GM12878 (cell line): ENCODE measurements at regions not wholly inside any gene's neighbourhood (a gene's known extent, or its start where the extent isn't known, plus 50 kb on each side); places are given as distances from the start of the nearest gene placed in this dataset.
A peak's percentile ranks its signal among the peaks of the same experiment; 100 is the strongest.

Experiments
- ATAC-seq: fragments of 200-7000 bp; cut with Tn5 transposase; 3 replicates; pipeline ENCODE4 v1.9.1; 2020; ENCODE audit warnings: mild to moderate bottlenecking, moderate library complexity
- BruUV-seq: library from RNA; stranded (reverse); fragments of 400-500 nt; replicated peaks from 2 replicates; lab custom pipeline; 2021; lab: Mats Ljungman, UMichigan
- CTCF ChIA-PET: fragments of 300-600 bp; sonication (Branson Sonifier 250); formaldehyde crosslinking; extraction: SDS; loops from one replicate; lab custom pipeline; 2021; ENCODE audit warnings: inconsistent platforms; lab: Yijun Ruan, JAX
- POLR2A ChIA-PET: fragments of 350-600 bp; formaldehyde crosslinking; extraction: SDS; loops from one replicate; lab custom pipeline; 2021; ENCODE audit warnings: inconsistent platforms; lab: Charles Lee
- RAD21 ChIA-PET: fragments of 300-600 bp; sonication (Branson Sonifier 250); formaldehyde crosslinking; loops from one replicate; lab custom pipeline; 2023; ENCODE audit warnings: antibody characterized with exemption; ENCODE audit not compliant: unreplicated experiment; lab: Charles Lee
- SMC1A ChIA-PET: fragments of 300-600 bp; sonication (Branson Sonifier 250); formaldehyde crosslinking; loops from one replicate; lab custom pipeline; 2023; ENCODE audit not compliant: unreplicated experiment, uncharacterized antibody; lab: Charles Lee
- DNase-seq: peaks from one replicate; pipeline ENCODE4 v3.0.0-alpha.2; 2011; ENCODE audit warnings: low read depth, low spot score
- FAIRE-seq: peaks from 3 replicates; lab custom pipeline; 2011; peaks lifted over from hg19 to GRCh38; lab: Jason Lieb, UNC
- H2AFZ ChIP-seq: 2 replicates; pipeline ENCODE4 v1.6.0; 2011; ENCODE audit warnings: low read depth, low read length, control low read depth; ENCODE audit not compliant: control insufficient read depth
- H3K27ac ChIP-seq: 2 replicates; pipeline ENCODE4 v1.5.1; 2011; ENCODE audit warnings: control low read depth; ENCODE audit not compliant: control insufficient read depth, insufficient read depth
- H3K27me3 ChIP-seq, 2 experiments: replicated peaks in 1 of 2; 2 replicates each; pipeline versions ENCODE4 v1.6.0 to v1.6.1; 2011; ENCODE audit warnings: low read length in 1 of 2; ENCODE audit not compliant: control insufficient read depth in 2 of 2, insufficient read depth in 2 of 2
- H3K36me3 ChIP-seq, 2 experiments: 2 replicates each; pipeline ENCODE4 v1.5.1; 2011; ENCODE audit warnings: low read length in 1 of 2; ENCODE audit not compliant: control insufficient read depth in 2 of 2, insufficient read depth in 2 of 2
- H3K4me1 ChIP-seq: 2 replicates; pipeline ENCODE4 v1.6.1; 2011; ENCODE audit warnings: mild to moderate bottlenecking, low read length, moderate library complexity, mixed read lengths; ENCODE audit not compliant: control insufficient read depth, insufficient read depth
- H3K4me2 ChIP-seq: 2 replicates; pipeline ENCODE4 v1.6.0; 2011; ENCODE audit warnings: control low read depth; ENCODE audit not compliant: control insufficient read depth, insufficient read depth
- H3K4me3 ChIP-seq: fragments of 200-600 bp; sonication (generic); 2 replicates; pipeline ENCODE4 v1.5.1; 2016
- H3K79me2 ChIP-seq: 2 replicates; pipeline ENCODE4 v1.6.0; 2011; ENCODE audit warnings: low read length; ENCODE audit not compliant: control insufficient read depth, insufficient read depth
- H3K9ac ChIP-seq: 2 replicates; pipeline ENCODE4 v1.8.0; 2011; ENCODE audit warnings: low read length, control low read depth, mixed read lengths; ENCODE audit not compliant: control insufficient read depth, insufficient read depth
- H3K9me3 ChIP-seq: replicated peaks from 3 replicates; pipeline ENCODE4 v1.5.1; 2011; ENCODE audit warnings: mild to moderate bottlenecking, low read length; ENCODE audit not compliant: control insufficient read depth, insufficient read depth
- H4K20me1 ChIP-seq: 2 replicates; pipeline ENCODE4 v1.6.0; 2011; ENCODE audit not compliant: control insufficient read depth, insufficient read depth
- ATF2 ChIP-seq: IDR thresholded peaks from 2 replicates; pipeline ENCODE4 v1.6.1; 2012; ENCODE audit warnings: low read length, inconsistent platforms
- BCL3 ChIP-seq: IDR thresholded peaks from 2 replicates; pipeline ENCODE4 v1.6.1; 2011; ENCODE audit warnings: borderline replicate concordance, low read depth, mild to moderate bottlenecking, moderate library complexity, low read length; ENCODE audit not compliant: insufficient read depth, poor library complexity, severe bottlenecking
- CREB1 ChIP-seq: IDR thresholded peaks from 2 replicates; pipeline ENCODE4 v1.6.1; 2012; ENCODE audit warnings: low read depth, mild to moderate bottlenecking, inconsistent platforms
- CREM ChIP-seq: IDR thresholded peaks from 2 replicates; pipeline ENCODE4 v1.6.1; 2014; ENCODE audit warnings: antibody characterized with exemption, low read depth
- ETV6 ChIP-seq, 2 experiments: fragments of 450-650 bp in 1 of 2; IDR thresholded peaks in 1 of 2; conservative IDR thresholded peaks in 1 of 2; 2 replicates each; pipeline ENCODE4 v1.6.1; 2014; ENCODE audit warnings: antibody characterized with exemption in 1 of 2, borderline replicate concordance in 1 of 2, low read depth in 1 of 2, mild to moderate bottlenecking in 1 of 2, moderate library complexity in 1 of 2
- GATAD2B ChIP-seq: fragments of 450-650 bp; conservative IDR thresholded peaks from 2 replicates; pipeline ENCODE4 v1.6.1; 2017; ENCODE audit warnings: low read depth, mild to moderate bottlenecking, moderate library complexity
- IKZF1 ChIP-seq: fragments of 450-650 bp; conservative IDR thresholded peaks from 2 replicates; pipeline ENCODE4 v1.6.1; 2017; ENCODE audit warnings: antibody characterized with exemption, mild to moderate bottlenecking
- IKZF2 ChIP-seq, 2 experiments: fragments of 450-650 bp; IDR thresholded peaks; 2 replicates each; pipeline ENCODE4 v1.6.1; 2017; ENCODE audit warnings: mild to moderate bottlenecking in 2 of 2, moderate library complexity in 2 of 2
- NFIC ChIP-seq: IDR thresholded peaks from 2 replicates; pipeline ENCODE4 v1.6.1; 2012; ENCODE audit warnings: low read depth, mild to moderate bottlenecking, inconsistent platforms, low read length, moderate library complexity
- NFYA ChIP-seq: IDR thresholded peaks from 2 replicates; pipeline ENCODE4 v1.6.1; 2011; ENCODE audit warnings: low read depth, mild to moderate bottlenecking, low read length, improper control_type of control experiment, borderline replicate concordance
- POLR2A ChIP-seq: IDR thresholded peaks from 2 replicates; pipeline ENCODE4 v1.6.1; 2011; ENCODE audit warnings: low read depth, mild to moderate bottlenecking, low read length
- RAD51 ChIP-seq: fragments of 450-650 bp; IDR thresholded peaks from 2 replicates; pipeline ENCODE4 v1.6.1; 2016; ENCODE audit warnings: moderate library complexity, mild to moderate bottlenecking, inconsistent platforms
- ZBTB11 ChIP-seq: fragments of 450-650 bp; formaldehyde crosslinking; IDR thresholded peaks from 2 replicates; pipeline ENCODE4 v1.5.0; 2022; ENCODE audit warnings: mild to moderate bottlenecking, missing genetic modification characterization
- ZNF207 ChIP-seq: fragments of 450-650 bp; IDR thresholded peaks from 2 replicates; pipeline ENCODE4 v1.6.1; 2014; ENCODE audit warnings: antibody characterized with exemption, mild to moderate bottlenecking, borderline replicate concordance
- WGBS: methylation state at CpG from one replicate; pipeline ENCODE4 v1.1.6; 2016; ENCODE audit warnings: low lambda C conversion rate; ENCODE audit not compliant: insufficient replicate concordance, insufficient coverage; ENCODE audit errors: missing lambda C conversion rate; 5-methylcytosine and 5-hydroxymethylcytosine counted together
- in situ Hi-C: fragments of 300-500 bp; cut with MboI; formaldehyde crosslinking; loops from 9 replicates; pipeline ENCODE4 v1.14.3; 2018; ENCODE audit warnings: mixed read lengths
- intact Hi-C: fragments of 100-400 bp; cut with micrococcal nuclease; formaldehyde crosslinking; loops from one replicate; pipeline ENCODE4 v1.14.2; 2022; ENCODE audit not compliant: unreplicated experiment

- FAIRE-seq (peak; percentile 89), DNase-seq (no peak), ATAC-seq (peak; percentile 75)
- Histone ChIP-seq H3K27ac (no peak overlapping the region; the same call in 1 of the 2 replicates), H4K20me1 (no peaks in the 10 kb centered on the region), H3K4me3 (no peak overlapping the region), H3K79me2 (peaks cover 3% of the 10 kb centered on the region), H2AFZ (peak overlapping the region; percentile 25; the same call in 1 of the 2 replicates), H3K4me1 (0 out of 2 replicates have a peak, but pooled peaks cover 6% of the 10 kb centered on the region), H3K9me3 (no peaks in the 10 kb centered on the region; the same call in 2 of the 3 replicates), H3K36me3 (peaks cover 1 to 6% of the 10 kb centered on the region in 2 experiments; a peak in 2 of 4 replicates), H3K4me2 (peak overlapping the region; percentile 76; the same call in 1 of the 2 replicates), H3K9ac (no peak overlapping the region), H3K27me3 (no peaks in the 10 kb centered on the region)
- ChIA-PET SMC1A (interaction anchor here (0.6 to 2.8 kb wide), 9 partner anchors 17 to 366 kb away, joined by 3 to 12 read pairs (median 3); no protein-coding TSS in a partner anchor), RAD21 (interaction anchor here (0.6 to 4.2 kb wide), 9 partner anchors 8 to 440 kb away, joined by 3 to 19 read pairs (median 3); no protein-coding TSS in a partner anchor), CTCF (interaction anchor here (0.6 to 4.2 kb wide), 9 partner anchors 12 to 880 kb away, joined by 3 to 18 read pairs (median 4); no protein-coding TSS in a partner anchor), POLR2A (interaction anchor here (0.7 to 1.2 kb wide), 3 partner anchors 12 to 144 kb away, joined by 3 to 8 read pairs (median 4); no protein-coding TSS in a partner anchor)
- BruUV-seq: no TSS peak
- in situ Hi-C loops: no loop called here
- WGBS: 10% methylated on average over 6 of the region's 6 CpGs
- intact Hi-C loops: no loop called here
- TF ChIP-seq ETV6 (conservative IDR thresholded peaks at IDR 0.05 in 1 of 2, IDR thresholded peaks at IDR 0.05 in 1 of 2; ENCODE audit: borderline replicate concordance in 1 of 2, low read depth in 1 of 2): peak in 1 of 2 experiments; percentile 86; a peak in 2 of 4 replicates
- TF ChIP-seq CREM: 0 out of 2 replicates have a peak, but pooled peaks have one; percentile 38
- peak; percentile 75 for TF ChIP-seq RAD51
- TF ChIP-seq NFYA: no peak
- TF ChIP-seq POLR2A: no peak
- 0 out of 2 replicates have a peak, but pooled peaks have one; percentile 19 for TF ChIP-seq CREB1
- peak; percentile 59 for TF ChIP-seq IKZF1
- TF ChIP-seq ATF2: no peak
- no peak for TF ChIP-seq ZNF207
- no peak for TF ChIP-seq ZBTB11 (CRISPR knock-in tag)
- peak; percentile 71 to 72 for TF ChIP-seq IKZF2 (IDR thresholded peaks at IDR 0.05)
- no peak for TF ChIP-seq GATAD2B
- TF ChIP-seq BCL3: no peak
- TF ChIP-seq NFIC: peak; percentile 56; the same call in 1 of the 2 replicates
Observed at GRCh38 chr7:131057015-131057793, 270.5 kb upstream of the MKLN1 start.
